Mesenchymal stem cell (in vitro differentiated cells and primary cell): ENCODE measurements at regions not wholly inside any gene's neighbourhood (a gene's known extent, or its start where the extent isn't known, plus 50 kb on each side); places are given as distances from the start of the nearest gene placed in this dataset.
A peak's percentile ranks its signal among the peaks of the same experiment; 100 is the strongest.

Experiments
- DNase-seq: peaks from one replicate; pipeline ENCODE4 v3.0.0-alpha.2; 2013
- H2AFZ ChIP-seq: one replicate; pipeline ENCODE4 v1.6.1; 2013; ENCODE audit warnings: low read depth, mild to moderate bottlenecking, control low read depth, inconsistent platforms, low read length, moderate library complexity
- H2AK5ac ChIP-seq: 2 replicates; pipeline ENCODE4 v1.6.1; 2013; ENCODE audit warnings: low read length, moderate library complexity, mild to moderate bottlenecking, inconsistent platforms; ENCODE audit not compliant: severe bottlenecking
- H2BK120ac ChIP-seq: one replicate; pipeline ENCODE4 v1.6.1; 2013; ENCODE audit warnings: low read depth, mild to moderate bottlenecking, inconsistent platforms, low read length, moderate library complexity
- H2BK12ac ChIP-seq, 2 experiments: one replicate each; pipeline ENCODE4 v1.6.1; 2013; ENCODE audit warnings: inconsistent platforms in 2 of 2, low read length in 2 of 2, mild to moderate bottlenecking in 2 of 2, moderate library complexity in 2 of 2, control low read depth in 1 of 2
- H2BK15ac ChIP-seq: one replicate; pipeline ENCODE4 v1.6.1; 2013; ENCODE audit warnings: mild to moderate bottlenecking, low read depth, inconsistent platforms; ENCODE audit not compliant: poor library complexity, severe bottlenecking
- H2BK5ac ChIP-seq: 2 replicates; pipeline ENCODE4 v1.6.1; 2013; ENCODE audit warnings: low read depth, mild to moderate bottlenecking, low read length, control low read depth, inconsistent platforms; ENCODE audit not compliant: poor library complexity, severe bottlenecking
- H3K14ac ChIP-seq, 2 experiments: one replicate each; pipeline ENCODE4 v1.6.1; 2013; ENCODE audit warnings: inconsistent platforms in 2 of 2, low read length in 2 of 2, control low read depth in 1 of 2, mild to moderate bottlenecking in 1 of 2, moderate library complexity in 1 of 2
- H3K18ac ChIP-seq, 2 experiments: one replicate each; pipeline ENCODE4 v1.6.1; 2013; ENCODE audit warnings: inconsistent platforms in 2 of 2, low read length in 2 of 2, control low read depth in 1 of 2, low read depth in 1 of 2, mild to moderate bottlenecking in 1 of 2
- H3K23ac ChIP-seq, 2 experiments: one replicate each; pipeline ENCODE4 v1.6.1; 2013; ENCODE audit warnings: inconsistent platforms in 2 of 2, low read length in 2 of 2, mild to moderate bottlenecking in 2 of 2, moderate library complexity in 2 of 2, control low read depth in 1 of 2
- H3K27ac ChIP-seq: 2 replicates; pipeline ENCODE4 v1.5.1; 2013; ENCODE audit warnings: mild to moderate bottlenecking, moderate library complexity, low read length, control low read depth, inconsistent platforms; ENCODE audit not compliant: poor library complexity, severe bottlenecking
- H3K27me3 ChIP-seq, 2 experiments: 2 replicates each; pipeline versions ENCODE4 v1.6.1 to v1.7.0; 2013; ENCODE audit warnings: low read length in 2 of 2, mild to moderate bottlenecking in 2 of 2, moderate library complexity in 2 of 2, control low read depth in 1 of 2, inconsistent platforms in 1 of 2; ENCODE audit not compliant: control insufficient read depth in 1 of 2, insufficient read depth in 1 of 2
- H3K36me3 ChIP-seq, 2 experiments: 2 replicates each; pipeline versions ENCODE4 v1.6.1 to v1.7.0; 2013; ENCODE audit warnings: low read length in 2 of 2, control low read depth in 1 of 2, inconsistent platforms in 1 of 2, low read depth in 1 of 2, mild to moderate bottlenecking in 1 of 2; ENCODE audit not compliant: insufficient read depth in 2 of 2, control insufficient read depth in 1 of 2
- H3K4ac ChIP-seq, 2 experiments: one replicate each; pipeline ENCODE4 v1.6.1; 2013; ENCODE audit warnings: inconsistent platforms in 2 of 2, low read length in 2 of 2, mild to moderate bottlenecking in 2 of 2, moderate library complexity in 2 of 2, control low read depth in 1 of 2, low read depth in 1 of 2
- H3K4me1 ChIP-seq: 2 replicates; pipeline ENCODE4 v1.6.1; 2013; ENCODE audit warnings: low read depth, low read length, control low read depth; ENCODE audit not compliant: control insufficient read depth, insufficient read depth
- H3K4me2 ChIP-seq: 2 replicates; pipeline ENCODE4 v1.6.1; 2013; ENCODE audit warnings: low read length, mild to moderate bottlenecking, inconsistent platforms; ENCODE audit not compliant: poor library complexity, severe bottlenecking
- H3K4me3 ChIP-seq, 2 experiments: 2 replicates each; pipeline versions ENCODE4 v1.5.1 to v1.7.0; 2013; ENCODE audit warnings: low read length in 2 of 2, mild to moderate bottlenecking in 2 of 2, control low read depth in 1 of 2, low read depth in 1 of 2; ENCODE audit not compliant: insufficient read depth in 1 of 2
- H3K79me1 ChIP-seq: replicated peaks from 2 replicates; pipeline ENCODE4 v1.6.1; 2013; ENCODE audit warnings: mild to moderate bottlenecking, control low read depth, low read length, inconsistent platforms; ENCODE audit not compliant: poor library complexity, severe bottlenecking
- H3K9ac ChIP-seq: 2 replicates; pipeline ENCODE4 v1.7.0; 2013; ENCODE audit warnings: mild to moderate bottlenecking, low read length, moderate library complexity
- H3K9me3 ChIP-seq: 2 replicates; pipeline ENCODE4 v1.7.0; 2013; ENCODE audit warnings: mild to moderate bottlenecking, low read length; ENCODE audit not compliant: control insufficient read depth
- H4K8ac ChIP-seq: one replicate; pipeline ENCODE4 v1.6.1; 2013; ENCODE audit warnings: inconsistent platforms, mild to moderate bottlenecking, low read length, moderate library complexity
- H4K91ac ChIP-seq: one replicate; pipeline ENCODE4 v1.6.1; 2013; ENCODE audit warnings: mild to moderate bottlenecking, low read length, inconsistent platforms
- WGBS: methylation state at CpG from one replicate; pipeline ENCODE4 v1.1.7; 2013; ENCODE audit warnings: mixed read lengths; 5-methylcytosine and 5-hydroxymethylcytosine counted together

DNA sequence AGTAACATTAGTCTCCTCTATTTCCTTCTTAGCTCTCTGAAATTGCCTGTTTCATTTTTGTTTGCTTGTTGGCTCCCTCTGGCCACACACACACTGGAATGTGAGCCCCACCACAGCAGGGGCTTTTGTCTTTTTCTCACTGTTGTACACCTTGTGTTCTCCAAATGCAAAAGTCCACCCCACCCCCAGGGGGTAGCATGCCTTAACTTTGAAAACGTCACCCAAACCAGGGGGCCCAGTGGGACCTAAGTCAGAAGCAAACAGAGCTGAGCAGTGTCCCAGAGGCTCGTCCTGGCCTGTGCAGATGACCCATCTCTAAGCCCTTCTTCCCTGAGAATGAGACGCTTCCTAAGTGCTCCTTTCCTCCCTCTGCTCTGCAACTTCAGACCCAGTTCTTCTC, 614.1 kb downstream of the UQCRFS1 start:
- Histone ChIP-seq H3K36me3 (no peaks in the 10 kb centered on the region), H3K4me1 (peaks cover 6% of the 10 kb centered on the region), H2AK5ac (no peak overlapping the region), H3K4ac (no peak overlapping the region), H2BK5ac (no peak overlapping the region), H3K79me1 (no peaks in the 10 kb centered on the region), H3K27ac (no peak overlapping the region), H2AFZ (no peak overlapping the region), H2BK120ac (no peak overlapping the region), H3K14ac (no peak overlapping the region), H2BK15ac (no peak overlapping the region), H2BK12ac (no peak overlapping the region), H3K27me3 (peaks cover 0 to 8% of the 10 kb centered on the region in 2 experiments), H3K9ac (no peak overlapping the region), H3K9me3 (no peaks in the 10 kb centered on the region), H3K4me2 (no peak overlapping the region), H3K4me3 (no peak overlapping the region), H4K91ac (no peak overlapping the region), H4K8ac (no peak overlapping the region), H3K18ac (no peak overlapping the region), H3K23ac (no peak overlapping the region)
- 64% methylated on average over 3 of the region's 3 CpGs for WGBS
- no peak for DNase-seq

GRCh38 chr19:28596561-28597071, 616.3 kb downstream of the UQCRFS1 start:
- Histone ChIP-seq H2AK5ac (no peak overlapping the region), H3K18ac (no peak overlapping the region)
- 52% methylated on average over 12 of the region's 12 CpGs for WGBS

DNA sequence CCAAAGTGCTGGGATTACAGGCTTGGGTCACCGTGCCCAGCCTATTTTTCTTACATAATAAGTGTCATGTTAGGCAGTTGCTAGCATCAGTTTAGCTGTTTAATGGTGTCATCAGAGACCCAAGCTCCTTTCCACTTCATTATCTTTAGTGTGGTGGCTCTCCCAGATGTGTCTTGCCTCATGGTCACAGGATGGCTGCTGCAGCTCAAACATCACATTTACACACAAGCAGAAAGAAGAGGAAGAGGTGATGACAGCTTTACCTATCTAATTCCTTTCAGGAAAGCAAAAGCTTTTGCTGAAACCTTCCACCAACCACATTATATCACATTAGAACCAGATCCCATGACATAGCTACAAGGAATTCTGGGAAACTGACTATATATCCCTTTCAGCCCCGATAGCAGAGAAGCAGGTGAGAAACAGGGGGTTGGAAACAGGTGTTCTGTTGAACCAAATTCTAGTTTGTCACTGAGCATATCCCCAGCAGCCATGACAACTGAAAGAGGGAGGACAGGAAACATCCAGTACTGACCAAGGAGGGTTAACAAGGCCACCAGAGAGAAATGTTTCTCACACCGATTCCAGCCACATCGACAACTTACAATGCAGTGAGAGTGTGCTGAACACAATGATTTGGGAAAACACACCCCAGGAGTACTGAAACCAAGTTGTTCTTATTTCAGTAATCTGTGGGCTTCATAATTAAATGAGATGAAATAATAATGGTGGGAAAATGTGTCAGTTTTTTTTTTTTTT, 617.0 kb downstream of the UQCRFS1 start:
- Histone ChIP-seq H2BK120ac (no peak overlapping the region), H2BK12ac (no peak overlapping the region), H3K23ac (no peak overlapping the region), H3K4ac (no peak overlapping the region), H3K9ac (no peak overlapping the region), H3K4me3 (no peak overlapping the region), H2AFZ (no peak overlapping the region), H4K91ac (no peak overlapping the region), H3K27me3 (peaks cover 0 to 12% of the 10 kb centered on the region in 2 experiments), H3K14ac (no peak overlapping the region), H3K4me1 (peaks cover 6% of the 10 kb centered on the region), H3K79me1 (no peaks in the 10 kb centered on the region), H3K27ac (no peak overlapping the region), H3K9me3 (no peaks in the 10 kb centered on the region), H3K36me3 (no peaks in the 10 kb centered on the region), H3K4me2 (no peak overlapping the region), H2BK5ac (peak overlapping the region; percentile 25), H2BK15ac (no peak overlapping the region), H4K8ac (no peak overlapping the region), H3K18ac (no peak overlapping the region), H2AK5ac (no peak overlapping the region)
- 68% methylated on average over 3 of the region's 4 CpGs for WGBS
- no peak for DNase-seq

More at GRCh38 chr19:28596561-28597071, 616.3 kb downstream of the UQCRFS1 start:
- H3K4me3 ChIP-seq, result no peak overlapping the region
- H2AFZ ChIP-seq, result no peak overlapping the region
- no peaks in the 10 kb centered on the region for H3K9me3 ChIP-seq
- no peak overlapping the region for H3K27ac ChIP-seq
- no peak overlapping the region for H2BK12ac ChIP-seq
- H3K23ac ChIP-seq, result no peak overlapping the region
- no peaks in the 10 kb centered on the region for H3K79me1 ChIP-seq
- H2BK15ac ChIP-seq, result no peak overlapping the region
- H2BK5ac ChIP-seq, result no peak overlapping the region
- H3K9ac ChIP-seq, result no peak overlapping the region
- H2BK120ac ChIP-seq, result no peak overlapping the region
- H3K4me2 ChIP-seq, result no peak overlapping the region
- no peak overlapping the region for H4K91ac ChIP-seq
- no peak for DNase-seq
- no peaks in the 10 kb centered on the region for H3K36me3 ChIP-seq
- H3K27me3 ChIP-seq, result peaks cover 0 to 12% of the 10 kb centered on the region in 2 experiments
- no peak overlapping the region for H3K14ac ChIP-seq
- no peak overlapping the region for H4K8ac ChIP-seq
- no peak overlapping the region for H3K4ac ChIP-seq
- H3K4me1 ChIP-seq, result peaks cover 6% of the 10 kb centered on the region

DNA sequence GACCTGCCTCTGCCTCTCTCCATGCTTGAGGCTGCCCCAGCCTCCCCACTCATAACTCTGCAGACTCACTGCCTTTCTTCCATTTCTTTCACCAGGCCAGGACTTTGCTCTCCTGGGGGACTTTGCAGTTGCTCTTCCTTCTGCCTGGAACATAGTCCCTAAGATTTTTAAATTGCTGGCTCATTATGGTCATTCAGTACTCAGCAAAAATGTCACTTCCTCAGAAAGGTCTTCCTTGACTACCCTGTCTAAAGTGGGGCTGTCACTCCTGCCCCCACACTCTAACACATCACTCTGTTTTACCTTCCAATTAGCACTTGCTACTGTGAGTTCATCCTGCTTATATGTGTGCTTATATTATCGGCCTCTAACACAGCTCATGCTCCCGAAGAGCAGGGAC, 618.2 kb downstream of the UQCRFS1 start:
- no peak overlapping the region for H2BK120ac ChIP-seq
- H3K18ac ChIP-seq, result no peak overlapping the region
- no peak overlapping the region for H3K27ac ChIP-seq
- H2BK12ac ChIP-seq, result no peak overlapping the region
- H3K9me3 ChIP-seq, result no peaks in the 10 kb centered on the region
- H4K8ac ChIP-seq, result no peak overlapping the region
- H3K4me2 ChIP-seq, result no peak overlapping the region
- H2AFZ ChIP-seq, result no peak overlapping the region
- H3K27me3 ChIP-seq, result peaks cover 0 to 12% of the 10 kb centered on the region in 2 experiments
- H2BK5ac ChIP-seq, result no peak overlapping the region
- DNase-seq, result no peak
- H3K4ac ChIP-seq, result no peak overlapping the region
- H3K14ac ChIP-seq, result no peak overlapping the region
- no peaks in the 10 kb centered on the region for H3K36me3 ChIP-seq
- H3K79me1 ChIP-seq, result no peaks in the 10 kb centered on the region
- H3K23ac ChIP-seq, result no peak overlapping the region
- H2AK5ac ChIP-seq, result no peak overlapping the region
- H2BK15ac ChIP-seq, result no peak overlapping the region
- no peak overlapping the region for H4K91ac ChIP-seq
- 75% methylated on average over 1 of the region's 2 CpGs for WGBS
- peaks cover 9% of the 10 kb centered on the region for H3K4me1 ChIP-seq
- H3K4me3 ChIP-seq, result no peak overlapping the region
- H3K9ac ChIP-seq, result no peak overlapping the region
